ENCODE measurements at regions not wholly inside any gene's neighbourhood (a gene's known extent, or its start where the extent isn't known, plus 50 kb on each side); places are given as distances from the start of the nearest gene placed in this dataset.
"Not testable (repeated sequence)": the region's sequence is repeated elsewhere in the genome, so short reads cannot be mapped to it uniquely, and the experiment has no call there.

DNA sequence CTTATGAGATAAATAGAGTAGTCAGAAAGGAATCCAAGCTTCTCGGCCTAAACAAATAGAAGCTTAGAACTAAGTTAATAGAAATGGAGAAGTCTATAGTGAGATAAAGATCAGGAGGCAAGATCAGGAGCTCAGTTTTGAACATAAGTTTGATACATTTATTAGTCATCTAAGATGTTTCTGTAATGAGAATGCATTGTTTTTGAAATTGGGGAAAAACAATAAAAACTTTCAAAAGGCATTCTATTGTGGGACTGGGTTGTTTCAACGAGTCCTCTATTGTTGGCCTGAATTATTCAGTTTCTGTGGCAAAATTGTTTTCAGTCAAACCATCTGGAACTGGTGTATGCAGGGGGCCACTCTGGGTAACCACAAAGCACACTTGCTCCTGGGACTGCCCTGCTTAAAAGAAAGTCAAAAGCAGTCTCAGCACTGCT is 181.0 kb upstream of the CLINT1 start:
- no peak for DNase-seq

DNA sequence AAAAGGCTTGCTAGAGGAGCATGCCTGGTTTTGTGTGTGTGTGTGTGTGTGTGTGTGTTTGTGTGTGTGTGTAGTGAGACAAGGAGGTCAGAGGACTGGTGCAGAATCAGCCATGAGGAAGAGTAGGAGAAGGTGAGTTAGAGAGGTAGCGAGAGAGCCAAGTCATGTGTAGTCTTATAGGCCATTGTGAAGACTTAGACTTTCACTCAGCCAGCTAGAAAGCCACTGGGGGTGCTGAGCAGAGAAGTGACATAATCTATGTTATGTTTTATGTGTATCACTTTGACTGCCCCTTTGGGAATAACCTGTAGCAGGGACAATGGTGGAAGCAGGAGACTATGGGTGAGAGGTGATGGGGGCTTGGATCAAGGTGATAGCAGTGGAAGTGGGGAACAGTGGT is 180.5 kb upstream of the CLINT1 start:
- no peak for DNase-seq

DNA sequence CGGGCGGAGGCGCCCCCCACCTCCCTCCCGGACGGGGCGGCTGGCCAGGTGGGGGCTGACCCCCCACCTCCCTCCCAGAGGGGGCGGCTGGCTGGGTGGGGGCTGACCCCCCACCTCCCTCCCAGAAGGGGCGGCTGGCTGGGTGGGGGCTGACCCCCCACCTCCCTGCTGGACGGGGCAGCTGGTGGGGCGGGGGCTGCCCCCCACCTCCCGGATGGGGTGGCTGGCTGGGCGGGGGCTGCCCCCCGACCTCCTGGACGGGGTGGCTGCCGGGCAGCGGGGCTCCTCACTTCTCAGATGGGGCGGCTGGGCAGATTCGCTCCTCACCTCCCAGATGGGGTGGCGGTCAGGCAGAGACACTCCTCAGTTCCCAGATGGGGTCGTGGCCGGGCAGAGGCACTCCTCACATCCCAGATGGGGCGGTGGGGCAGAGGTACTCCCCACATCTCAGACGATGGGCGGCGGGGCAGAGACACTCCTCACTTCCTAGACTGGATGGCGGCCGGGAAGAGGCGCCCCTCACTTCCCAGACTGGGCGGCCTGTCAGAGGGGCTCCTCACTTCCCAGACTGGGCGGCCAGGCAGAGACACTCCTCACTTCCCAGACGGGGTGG is 178.1 kb upstream of the CLINT1 start:
- not testable (repeated sequence) for DNase-seq

DNA sequence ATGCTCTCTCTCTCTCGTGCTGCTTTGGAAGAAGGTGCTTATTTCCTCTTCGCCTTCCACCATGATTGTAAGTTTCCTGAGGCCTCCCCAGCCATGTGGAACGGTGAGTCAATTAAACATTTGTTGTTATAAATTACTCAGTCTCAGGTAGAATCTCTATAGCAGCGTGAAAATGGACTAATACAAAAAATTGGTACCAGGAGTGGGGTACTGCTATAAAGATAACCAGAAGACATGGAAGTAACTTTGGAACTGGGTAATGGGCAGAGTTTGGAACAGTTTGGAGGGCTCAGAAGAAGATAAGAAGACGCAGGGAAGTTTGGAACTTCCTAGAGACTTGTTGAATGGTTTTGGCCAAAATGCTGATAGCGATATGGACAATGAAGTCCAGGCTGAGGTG is 175.6 kb upstream of the CLINT1 start:
- not testable (repeated sequence) for DNase-seq

DNA sequence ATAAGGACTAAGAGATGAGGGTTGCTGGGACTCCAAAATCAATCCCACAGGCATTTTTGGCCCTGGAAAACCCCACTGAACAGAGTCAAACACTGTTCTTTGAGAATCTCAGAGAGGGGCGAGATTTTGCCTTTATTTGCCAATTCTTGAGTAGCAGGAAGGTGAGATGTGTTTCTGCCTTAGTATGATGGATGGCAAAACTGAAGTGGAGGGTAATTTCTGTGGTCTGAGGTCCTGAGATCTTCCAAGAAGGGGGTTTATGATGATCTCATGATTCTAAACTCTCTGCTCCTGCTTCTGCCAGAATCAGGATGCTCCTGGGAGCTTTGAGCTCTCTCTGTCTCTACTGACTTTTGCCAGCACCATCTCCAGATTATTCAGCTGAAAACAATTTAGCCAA is 174.8 kb upstream of the CLINT1 start:
- DNase-seq = no peak

DNA sequence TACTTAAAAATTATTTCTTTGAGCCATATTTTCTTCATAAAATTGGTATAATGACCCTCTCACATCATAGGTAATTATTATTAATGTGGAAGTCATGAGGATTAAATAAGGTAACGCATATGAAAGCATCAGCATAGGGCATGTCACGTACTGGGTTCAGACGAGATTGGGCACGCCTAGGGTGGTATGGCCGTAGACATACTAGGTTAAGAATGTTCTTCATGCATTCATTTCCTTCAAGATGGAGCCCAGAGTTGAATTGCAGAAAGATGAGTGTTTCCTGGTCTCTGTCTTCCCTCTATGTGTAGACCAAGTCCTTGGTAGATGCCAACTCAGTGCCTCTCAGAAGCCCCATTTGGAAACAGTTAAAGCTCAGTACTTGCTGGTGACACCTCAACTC is 174.1 kb upstream of the CLINT1 start:
- DNase-seq = no peak

DNA sequence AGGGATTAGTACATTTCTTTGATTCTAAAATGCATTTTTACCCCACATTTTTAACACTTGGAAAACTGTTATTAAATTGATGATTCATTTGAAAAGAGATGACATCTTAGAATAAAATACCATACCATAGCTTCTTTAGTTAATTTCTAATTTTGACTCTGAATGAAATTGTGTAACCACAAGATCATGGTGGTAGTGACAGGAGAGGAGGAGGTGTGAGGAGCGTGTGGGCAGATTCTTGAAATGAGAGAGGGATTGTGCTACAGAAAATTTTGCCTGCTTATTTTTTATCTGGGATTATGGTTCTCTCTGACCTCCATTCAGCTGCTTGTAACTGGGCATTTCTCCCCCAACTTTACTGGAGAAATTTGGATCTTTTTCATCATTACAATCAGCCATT is 173.3 kb upstream of the CLINT1 start:
- DNase-seq = no peak

DNA sequence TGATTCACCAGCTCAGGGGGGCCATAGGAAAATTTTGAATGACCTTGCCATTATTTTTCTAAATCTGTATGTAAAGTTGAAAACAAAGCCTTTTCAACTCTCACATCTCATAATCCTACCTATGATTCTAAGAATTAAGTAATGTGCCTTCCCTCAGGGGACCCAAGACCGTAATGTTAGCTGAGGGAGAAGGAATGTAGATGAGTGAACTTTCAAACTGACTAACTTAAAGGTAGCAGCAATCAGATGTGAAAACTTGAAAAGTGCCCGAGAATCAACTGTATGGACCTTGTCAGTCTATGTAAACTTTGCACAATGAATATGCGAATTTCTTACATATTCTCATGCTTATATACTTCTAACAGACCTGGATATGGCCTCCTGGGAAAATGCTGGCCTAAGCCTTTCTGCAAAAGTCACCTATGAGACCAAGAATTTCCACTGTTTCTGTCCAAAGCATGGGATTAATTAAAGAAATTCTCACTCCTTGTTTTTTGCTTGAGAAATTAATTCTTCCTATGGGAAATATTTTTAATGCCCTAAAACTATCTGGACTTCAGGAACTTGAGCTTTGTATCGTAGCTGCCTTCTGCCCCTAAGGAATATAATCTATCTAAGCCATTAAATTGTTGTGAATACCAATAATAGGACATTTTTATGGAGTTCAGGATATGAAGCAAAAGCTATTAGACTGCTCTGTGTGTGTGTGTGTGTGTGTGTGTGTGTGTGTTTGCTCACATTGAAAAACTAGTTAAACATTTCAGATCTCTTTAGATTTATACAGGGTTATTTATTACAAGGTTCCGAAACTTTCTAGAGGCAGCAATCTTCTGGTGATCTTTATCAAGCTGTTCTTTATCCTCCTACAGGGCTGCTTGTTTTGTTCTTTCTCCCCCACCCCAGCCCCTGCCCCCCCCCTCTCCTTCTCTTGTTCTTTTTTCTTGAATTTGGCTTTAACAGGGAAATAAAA is 169.1 kb upstream of the CLINT1 start:
- DNase-seq = no peak

DNA sequence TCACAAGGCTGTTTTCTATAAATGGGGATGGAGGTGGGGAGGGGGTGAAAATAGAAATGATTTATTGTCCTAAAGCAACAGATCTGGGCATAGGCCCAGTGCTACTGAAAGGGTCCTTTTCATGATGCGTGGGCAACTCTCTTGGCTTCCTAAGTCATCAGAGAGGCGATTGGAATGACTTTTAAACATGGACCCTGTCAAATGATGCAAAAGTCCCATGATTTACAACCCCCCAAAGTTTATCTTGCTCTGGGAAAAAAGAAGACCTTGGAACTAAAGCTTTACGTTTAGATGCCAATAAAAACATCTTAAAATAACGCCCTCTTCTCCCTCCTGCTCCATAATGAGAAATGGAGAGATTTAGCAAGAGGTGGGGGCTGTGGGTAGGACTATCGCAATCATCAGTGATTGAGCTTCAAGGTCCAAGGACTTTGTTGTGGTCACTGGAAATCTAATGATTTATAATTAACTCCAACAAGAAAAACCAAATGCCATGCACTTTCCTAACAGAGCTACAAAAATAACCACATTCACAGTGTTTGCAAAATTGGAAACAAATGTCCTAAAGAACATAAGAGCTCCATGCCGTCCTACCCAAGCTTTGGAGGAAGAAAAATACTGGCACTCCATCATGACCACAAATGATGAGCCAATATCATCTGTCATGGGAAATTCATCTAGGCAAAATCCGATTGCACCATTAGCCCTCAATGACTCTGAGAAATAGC is 167.5 kb upstream of the CLINT1 start:
- DNase-seq = no peak

DNA sequence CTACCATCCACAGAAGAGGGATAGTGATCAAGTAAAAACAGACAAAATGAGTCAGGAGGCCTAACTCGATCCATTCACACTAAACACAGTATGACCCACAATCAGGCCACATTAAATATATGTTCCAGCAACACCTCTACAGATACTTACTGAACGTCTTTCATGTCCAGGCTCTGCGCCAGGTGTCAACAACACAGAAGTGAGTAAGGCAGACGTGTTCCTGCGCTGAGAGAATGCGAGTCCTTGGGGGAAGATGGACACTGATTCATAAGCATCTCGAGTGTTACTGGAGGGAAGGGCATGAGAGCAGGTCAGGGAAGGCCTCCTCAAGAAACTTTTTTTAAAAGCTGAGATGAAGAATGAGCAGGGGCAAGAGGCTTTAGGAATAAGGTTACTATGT is 164.3 kb upstream of the CLINT1 start:
- DNase-seq = no peak

DNA sequence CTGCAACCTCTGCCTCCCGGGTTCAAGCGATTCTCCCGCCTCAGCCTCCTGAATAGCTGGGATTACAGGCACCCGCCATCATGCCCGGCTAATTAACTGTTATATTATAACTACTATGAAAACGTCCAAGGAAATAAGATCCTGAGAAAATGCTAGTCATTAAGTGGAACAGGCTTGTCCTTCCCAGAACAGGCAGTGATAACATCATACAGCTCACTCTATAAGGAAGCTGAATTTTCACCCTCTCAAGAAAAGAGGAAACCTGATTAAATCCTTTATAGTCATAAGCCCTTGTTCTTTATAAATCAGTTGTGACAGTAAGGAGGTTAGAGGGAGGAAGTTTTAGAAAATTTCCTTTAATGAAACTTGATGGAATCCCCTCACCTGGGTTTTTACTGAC is 163.9 kb upstream of the CLINT1 start:
- no peak for DNase-seq

DNA sequence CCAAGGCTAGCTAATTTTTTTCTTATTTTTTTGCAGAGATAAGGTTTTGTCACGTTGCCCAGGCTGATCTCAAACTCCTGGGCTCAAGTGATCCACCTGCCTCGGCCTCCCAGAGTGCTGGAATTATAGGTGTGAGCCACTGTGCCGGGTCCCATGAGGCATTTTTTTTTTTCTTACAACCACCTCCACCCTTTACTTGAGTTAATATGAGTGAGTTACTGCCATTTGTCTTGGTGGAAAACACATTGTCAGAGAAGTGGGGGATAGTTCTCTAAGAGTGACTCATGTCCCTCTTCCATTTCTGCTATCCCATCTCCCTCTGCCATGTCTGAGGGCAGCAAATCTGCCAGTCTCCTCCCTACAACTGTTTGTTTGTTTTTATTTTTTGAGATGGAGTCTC is 163.4 kb upstream of the CLINT1 start:
- DNase-seq = no peak

DNA sequence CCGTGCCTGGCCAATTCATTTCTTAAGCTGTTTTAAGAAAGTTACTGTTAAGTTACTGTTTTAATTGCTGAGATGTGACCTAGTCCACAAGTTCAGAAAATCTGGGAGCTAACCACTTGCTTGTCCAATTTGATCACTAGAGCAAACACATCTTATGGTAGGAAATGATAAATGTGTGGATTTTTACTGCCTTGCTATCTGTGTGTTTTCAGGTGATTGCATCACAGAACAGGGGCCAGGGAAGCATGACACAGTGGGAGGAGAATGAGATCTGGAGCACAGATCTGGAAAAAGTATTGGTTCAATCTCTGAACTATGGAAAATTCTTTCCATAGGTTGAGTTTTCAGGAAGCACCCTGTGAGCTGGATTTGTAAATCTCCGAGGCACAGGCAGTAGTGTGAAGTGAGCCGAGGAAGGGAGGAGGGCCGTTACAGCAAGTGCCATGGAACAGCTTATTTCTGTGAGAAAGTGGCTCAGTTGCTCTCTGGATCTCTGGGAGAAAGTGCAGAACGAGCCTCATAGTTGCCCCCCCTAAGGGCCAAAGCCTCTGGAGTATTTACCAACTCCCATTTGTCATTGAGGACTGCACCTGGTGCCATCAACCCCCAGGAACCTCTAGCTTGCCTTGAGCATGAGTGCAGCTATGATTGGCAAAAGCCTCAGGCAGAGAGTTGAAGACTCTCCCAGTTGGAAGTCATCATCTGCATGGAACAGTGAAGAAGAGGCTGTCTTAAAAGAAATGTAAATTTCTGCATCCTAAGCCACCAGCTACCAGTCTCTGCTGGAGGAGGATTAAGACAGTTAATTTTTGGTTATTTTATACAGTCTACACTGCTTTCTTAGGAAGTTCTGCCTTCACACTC is 161.8 kb upstream of the CLINT1 start:
- DNase-seq = no peak

DNA sequence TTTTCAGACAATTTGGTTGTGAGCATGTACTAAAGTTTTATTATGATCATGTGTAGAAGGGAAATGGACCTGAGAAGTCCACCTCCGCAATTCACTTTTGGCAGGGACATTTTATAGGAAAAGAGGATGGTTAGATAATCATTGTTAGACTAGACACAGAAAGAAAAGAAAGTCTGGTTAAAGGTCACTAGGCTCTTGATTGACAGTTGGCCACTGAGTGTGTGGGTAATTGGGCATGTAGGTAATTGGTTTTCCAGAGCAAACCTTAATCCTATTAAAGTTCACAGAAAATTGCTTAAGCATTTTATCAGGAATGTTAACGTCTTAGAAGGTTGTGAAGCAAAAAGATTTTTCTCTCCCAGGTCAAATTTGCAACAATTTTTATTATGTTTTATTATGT is 158.5 kb upstream of the CLINT1 start:
- DNase-seq = no peak

DNA sequence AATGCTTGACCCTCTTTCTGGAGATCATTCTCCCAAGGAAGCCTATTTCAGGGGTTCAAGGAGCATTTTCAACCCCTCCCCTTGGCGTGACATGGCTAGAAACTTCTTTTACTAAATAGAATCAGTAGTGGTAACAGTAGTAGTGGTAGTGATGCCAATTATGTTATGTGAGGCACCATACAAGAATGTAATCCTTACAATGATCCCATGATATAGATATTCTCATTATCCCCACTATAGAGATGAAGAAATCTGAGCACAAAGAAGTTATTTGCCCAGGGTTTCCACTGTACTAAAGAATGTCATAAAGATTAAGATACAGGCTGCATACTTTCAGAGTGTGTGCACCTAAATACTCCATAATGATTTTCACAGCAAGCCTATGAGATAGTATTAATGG is 155.4 kb upstream of the CLINT1 start:
- no peak for DNase-seq

DNA sequence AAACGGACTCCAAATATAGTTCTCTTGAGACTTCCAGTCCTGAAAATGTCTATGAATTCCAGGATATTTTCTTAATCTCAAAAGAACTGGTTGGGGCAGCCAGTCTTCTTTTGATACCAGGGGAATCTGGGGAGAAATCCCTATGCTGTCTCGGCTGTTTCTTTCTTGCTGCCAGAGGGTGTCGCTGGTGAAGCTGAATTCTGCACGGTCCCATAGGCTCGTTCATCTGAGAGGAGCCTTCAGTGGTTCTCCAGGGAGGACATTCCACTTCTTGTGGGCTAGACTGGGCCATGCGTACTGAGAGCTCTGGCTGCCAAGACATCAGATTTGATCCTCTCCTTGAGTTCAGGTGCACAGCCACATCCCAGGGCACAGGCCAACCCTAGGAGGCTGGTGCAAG is 155.0 kb upstream of the CLINT1 start:
- peak; percentile 18 for DNase-seq

DNA sequence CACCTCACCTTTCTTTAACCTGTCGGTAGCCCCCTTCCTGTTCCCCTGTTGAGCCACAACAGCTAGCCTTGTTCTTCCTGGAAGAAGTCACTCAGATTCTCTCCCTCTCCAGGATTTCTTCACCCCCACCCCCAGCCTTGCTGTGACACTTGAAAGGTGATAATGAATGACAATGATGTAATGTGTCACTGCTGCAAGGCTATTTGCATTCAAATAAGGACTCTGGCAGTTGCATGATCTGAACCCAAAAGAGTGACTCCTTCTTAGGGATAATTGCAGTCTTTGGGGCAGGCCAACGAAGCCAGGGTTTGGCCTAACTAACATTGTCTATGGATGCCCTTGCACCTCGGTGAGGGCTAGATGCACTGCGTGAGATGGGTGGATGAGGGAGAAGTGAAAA is 154.4 kb upstream of the CLINT1 start:
- DNase-seq = no peak

DNA sequence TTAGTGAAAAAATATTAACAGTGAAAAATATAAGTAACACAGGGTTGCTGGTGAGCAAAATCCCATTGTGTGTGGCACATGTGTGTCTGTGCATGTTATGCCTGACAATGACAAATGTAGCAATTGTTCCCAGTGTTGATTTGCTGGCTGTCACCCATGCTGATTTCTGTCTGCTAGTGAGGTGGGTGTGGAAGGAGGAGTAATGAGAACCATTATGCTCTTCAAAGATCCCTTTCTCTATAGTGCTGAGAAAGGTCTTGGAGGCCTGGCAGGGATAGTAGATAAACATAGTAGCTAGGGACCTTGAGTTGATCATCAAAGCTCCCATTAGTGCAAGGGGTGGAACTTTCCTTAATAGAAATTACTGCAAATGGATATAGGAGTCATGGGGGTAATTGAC is 152.5 kb upstream of the CLINT1 start:
- DNase-seq = no peak

DNA sequence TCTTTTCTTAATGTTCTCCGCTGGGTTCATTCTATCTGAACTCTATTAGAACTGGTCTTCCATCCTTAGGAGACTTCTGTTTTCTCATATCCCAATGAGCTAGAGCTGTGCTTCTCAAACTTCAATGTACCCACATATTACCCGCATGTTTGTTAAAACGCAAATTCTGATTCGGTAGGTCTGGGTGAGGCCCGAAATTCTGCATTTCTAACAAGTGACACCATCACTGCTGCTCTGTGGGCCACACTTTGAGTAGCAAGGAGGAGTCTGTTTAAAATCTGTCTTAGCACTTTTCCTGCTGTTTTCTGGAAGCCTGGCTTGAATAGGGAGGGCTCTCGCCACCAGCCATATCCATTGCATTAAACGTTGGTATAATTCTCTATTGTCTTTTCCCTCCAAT is 151.9 kb upstream of the CLINT1 start:
- no peak for DNase-seq

DNA sequence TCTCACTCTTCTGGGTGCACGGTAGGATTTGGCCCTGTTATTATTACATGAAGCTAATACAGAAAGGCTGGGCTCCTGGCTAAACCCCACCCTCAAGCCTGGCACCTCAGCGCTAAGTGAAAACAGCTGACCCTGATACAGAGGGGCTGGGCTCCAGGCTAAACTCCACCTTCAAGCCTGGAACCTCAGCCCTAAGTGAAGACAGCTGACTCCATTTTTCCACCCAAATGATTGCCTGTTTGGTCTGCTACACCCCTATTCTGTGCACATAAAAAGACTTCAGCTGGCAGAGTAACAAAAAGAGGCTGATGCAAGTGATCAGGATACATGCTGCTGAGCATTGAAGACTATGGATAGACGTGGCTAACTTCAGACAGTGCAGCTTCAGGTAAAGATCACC is 148.4 kb upstream of the CLINT1 start:
- DNase-seq = no peak

DNA sequence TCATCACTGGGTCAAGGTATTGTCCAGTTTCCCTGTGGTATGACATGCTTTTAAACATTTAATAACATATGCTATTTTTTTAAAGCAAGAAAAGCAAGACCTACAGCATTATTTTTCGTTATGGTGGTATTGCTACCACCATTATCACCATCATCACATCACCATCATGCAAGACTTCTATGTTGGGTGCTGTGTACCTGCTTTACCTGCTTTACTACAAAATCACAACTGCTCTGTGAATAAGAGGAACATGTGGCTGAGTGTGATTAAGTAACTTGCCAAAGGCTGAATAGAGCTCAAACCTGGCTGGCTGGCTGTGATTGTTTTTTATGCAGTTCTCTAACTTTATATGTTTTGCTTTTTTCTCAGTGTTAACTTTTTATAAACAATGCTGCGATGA is 140.8 kb upstream of the CLINT1 start:
- DNase-seq = no peak

DNA sequence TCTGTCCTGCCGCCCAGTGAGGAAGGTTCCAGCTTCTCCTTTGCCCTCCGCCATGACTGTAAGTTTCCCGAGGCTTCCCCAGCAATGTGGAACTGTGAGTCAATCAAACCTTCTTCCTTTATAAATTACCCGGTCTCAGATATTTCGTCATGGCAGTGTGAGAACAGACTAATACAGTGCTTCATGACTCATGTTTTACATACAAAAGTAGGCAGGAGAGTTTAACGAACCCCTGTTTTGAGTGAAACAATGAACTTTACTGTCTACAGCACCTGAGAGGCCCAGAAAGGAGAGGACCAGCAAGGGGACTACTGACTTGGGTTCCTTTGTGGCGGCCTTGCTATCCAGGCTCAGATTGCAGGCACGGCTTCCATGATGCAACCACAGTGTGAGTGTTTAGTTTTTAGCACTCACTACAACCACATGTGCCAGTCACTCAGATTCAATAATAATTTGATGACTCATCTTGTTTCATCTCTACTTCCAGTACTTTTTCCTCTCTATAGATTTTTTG is 139.1 kb upstream of the CLINT1 start:
- DNase-seq = no peak
